ENCODE measurements at regions not wholly inside any gene's neighbourhood (a gene's known extent, or its start where the extent isn't known, plus 50 kb on each side); places are given as distances from the start of the nearest gene placed in this dataset.

DNA sequence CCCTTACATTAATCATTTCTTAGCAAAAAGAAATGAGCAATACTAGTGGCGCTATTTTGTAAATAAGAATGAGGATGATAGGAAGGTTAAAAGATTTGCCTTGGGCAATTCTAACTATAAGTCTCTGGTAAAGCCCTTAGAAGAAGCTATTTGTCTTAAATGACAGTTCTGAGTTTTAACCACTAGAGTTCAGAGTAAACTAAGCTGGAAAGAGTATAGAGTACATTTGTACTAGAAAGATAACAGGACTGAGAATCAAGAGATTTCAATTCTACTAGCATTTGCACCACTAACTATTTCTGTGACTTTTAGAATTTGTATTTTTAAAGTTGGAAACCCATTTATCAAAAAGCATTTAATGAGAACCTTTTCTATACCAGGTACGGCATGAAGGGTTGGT is 750.3 kb downstream of the OLFM4 start:
- no peak overlapping the region for H3K4me3 ChIP-seq
- no peak overlapping the region for H3K27ac ChIP-seq

DNA sequence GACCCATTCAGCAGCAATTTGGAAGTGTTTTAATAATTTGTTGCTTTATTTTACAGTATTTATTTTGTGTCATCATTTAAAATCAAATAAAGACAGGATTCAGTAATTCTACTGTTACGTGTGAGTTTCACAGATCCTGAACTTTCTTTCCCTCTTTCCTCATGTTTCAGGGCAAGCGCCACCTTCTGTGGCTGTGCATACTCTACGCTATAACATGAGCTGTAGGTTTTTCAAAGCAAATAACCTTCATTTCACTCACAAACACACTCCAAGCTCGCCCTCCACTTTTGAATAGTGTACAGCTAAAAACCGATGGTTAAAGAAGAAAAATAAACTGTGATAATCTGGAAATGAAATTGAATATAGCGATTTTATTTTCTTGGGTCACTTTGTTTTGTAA is 753.3 kb downstream of the OLFM4 start:
- Histone ChIP-seq H3K27ac (no peak overlapping the region), H3K4me3 (no peak overlapping the region)

DNA sequence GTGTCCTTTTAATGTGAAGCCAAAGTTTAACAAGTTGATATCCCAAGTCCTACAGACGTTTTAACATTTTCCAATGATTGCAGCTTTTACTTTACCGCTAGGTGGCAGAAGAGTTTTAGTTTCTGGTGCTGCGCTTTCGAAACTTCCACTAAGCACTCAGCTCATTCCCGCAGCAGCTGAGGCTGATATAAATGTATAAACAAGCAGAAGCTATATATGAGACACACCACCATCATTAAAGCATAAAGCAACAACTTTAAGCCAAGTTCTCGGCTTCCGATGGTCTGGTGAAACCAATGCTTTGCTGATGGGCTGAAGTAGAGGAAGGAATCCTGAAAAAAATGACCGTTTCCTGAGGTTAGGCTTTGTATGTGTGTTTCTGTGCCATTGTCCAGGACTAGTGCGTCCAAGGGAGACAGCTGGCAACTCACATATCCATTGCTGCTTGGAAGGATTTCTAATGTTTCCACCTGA is 753.9 kb downstream of the OLFM4 start:
- Histone ChIP-seq H3K4me3 (no peak overlapping the region), H3K27ac (no peak overlapping the region)

DNA sequence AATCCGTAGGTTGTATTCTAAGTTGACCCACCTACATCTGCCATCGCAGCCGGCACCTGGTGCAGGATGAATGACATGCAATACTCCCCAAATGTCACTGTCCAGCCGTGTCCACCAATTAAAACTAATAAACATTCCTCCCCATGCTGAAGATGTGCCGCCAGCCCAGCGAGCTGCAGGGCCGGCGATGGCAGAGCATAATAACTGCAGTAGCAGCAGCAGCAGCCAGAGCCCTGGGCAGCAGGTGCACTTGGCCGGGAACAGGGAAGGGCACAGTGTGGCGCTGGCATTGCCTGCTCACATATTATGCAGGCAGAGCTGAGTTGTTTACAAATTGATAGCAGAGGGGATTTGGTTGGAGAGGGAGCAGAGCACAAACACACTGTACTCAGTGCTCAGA is 754.9 kb downstream of the OLFM4 start:
- no peak overlapping the region for H3K27ac ChIP-seq
- H3K4me3 ChIP-seq, result no peak overlapping the region

GRCh38 chr13:53788286-53788685 is 759.7 kb downstream of the OLFM4 start:
- H3K27ac ChIP-seq, result no peak overlapping the region
- no peak overlapping the region for H3K4me3 ChIP-seq

GRCh38 chr13:53800011-53800410 is 771.4 kb downstream of the OLFM4 start:
- no peak overlapping the region for H3K4me3 ChIP-seq

DNA sequence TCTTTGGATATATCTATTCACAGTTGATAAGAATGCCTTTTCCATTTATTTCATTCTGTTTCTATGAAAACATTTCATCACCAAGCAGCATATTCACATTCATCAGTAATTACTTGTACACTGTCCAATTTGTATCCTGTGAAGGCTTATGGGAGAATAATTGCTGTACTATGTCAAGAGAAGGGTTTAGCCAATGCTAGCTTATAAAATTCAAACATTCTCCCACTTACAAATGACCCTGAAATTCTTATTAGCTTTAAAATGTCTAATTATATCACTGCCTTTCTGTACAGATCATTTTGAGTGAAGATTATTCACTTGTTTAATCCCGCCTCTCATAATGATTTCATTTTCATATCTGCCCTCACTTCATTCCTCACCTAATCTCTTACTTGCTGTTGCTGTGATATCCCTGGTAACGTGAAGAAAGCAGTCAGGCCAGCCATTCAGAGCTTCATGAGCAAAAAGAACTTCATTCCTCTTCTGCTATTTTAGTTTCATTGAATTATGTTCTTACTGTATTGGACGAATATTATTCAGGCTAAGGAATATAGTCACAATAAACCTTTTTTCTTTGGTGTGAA is 778.7 kb downstream of the OLFM4 start:
- Histone ChIP-seq H3K27ac (no peak overlapping the region), H3K4me3 (no peak overlapping the region)

More at GRCh38 chr13:53800011-53800410, 771.4 kb downstream of the OLFM4 start:
- no peak overlapping the region for H3K27ac ChIP-seq

DNA sequence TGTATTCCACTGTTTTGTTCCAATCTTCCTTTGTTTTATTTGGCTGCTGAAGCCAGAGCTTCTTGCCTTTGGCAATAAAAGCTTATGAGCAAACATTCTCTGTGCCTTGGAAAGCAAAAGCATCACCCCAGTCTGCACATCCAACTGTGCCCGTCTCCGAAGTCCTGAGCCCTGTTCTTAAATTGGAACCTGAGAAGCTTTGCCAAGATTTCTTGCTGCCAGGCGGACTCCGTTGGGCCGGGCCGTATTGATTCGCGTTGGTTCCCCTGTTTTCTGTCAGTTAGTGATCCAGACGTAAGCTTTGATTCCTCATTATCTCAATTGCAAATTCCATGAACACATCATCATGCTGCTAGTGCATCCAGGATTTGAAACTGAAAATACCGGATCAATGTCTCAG is 793.0 kb downstream of the OLFM4 start:
- no peak overlapping the region for H3K4me3 ChIP-seq
- H3K27ac ChIP-seq, result no peak overlapping the region

DNA sequence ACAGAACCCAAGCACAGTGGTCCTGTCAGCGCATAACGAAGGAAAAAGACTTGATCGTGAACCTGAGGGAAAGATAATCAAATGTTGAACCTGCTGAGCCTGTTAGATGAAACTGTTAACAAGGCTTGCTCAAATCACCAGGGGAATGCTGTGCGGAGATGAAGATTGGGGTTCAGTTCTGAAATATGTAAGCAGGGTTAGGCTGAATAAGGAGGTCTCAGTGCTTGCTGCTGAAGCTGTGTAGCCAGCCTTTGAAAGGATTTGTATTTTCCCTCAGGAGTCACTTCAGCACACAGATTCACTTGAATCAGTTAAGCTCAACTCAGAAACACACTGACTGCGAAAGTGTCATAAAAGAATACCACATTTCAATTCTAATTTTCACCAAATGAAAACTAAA is 793.5 kb downstream of the OLFM4 start:
- H3K4me3 ChIP-seq, result no peak overlapping the region

GRCh38 chr13:53839461-53839860 is 810.8 kb downstream of the OLFM4 start:
- H3K4me3 ChIP-seq, result no peak overlapping the region
- H3K27ac ChIP-seq, result no peak overlapping the region

More for the DNA sequence above, 793.5 kb downstream of the OLFM4 start:
- no peak overlapping the region for H3K27ac ChIP-seq

DNA sequence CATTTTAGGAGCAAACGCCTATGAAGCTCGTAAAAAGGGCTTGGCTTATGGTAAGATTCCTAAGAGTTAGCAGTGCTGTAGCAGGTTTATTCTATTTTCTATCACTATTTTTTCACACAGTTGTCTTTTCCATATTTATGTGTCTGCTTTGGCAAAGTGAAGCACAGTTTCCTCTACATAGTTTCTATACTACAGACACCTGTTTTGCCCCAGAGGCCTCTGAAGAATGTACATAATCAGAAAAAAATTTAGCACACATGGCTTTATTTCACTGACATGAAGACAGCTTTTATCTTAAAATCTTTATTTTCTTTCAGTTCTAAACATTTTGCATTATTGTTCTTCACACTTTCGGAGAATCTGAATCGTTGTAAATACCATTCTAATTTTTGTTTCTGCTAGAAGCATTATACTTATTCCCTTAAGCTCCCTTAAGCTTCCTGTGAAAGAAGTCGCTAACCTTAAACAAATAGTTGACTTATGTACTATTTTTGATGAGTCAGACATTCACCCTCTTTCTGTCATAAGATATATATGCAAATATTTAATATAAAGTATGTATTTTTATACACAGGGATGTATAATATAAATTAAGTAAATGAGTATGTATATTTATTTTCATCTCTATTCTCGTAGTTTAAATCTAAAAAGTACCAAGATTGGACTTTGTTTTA is 816.0 kb downstream of the OLFM4 start:
- Histone ChIP-seq H3K27ac (no peak overlapping the region), H3K4me3 (no peak overlapping the region)

GRCh38 chr13:53847502-53847901 is 818.9 kb downstream of the OLFM4 start:
- Histone ChIP-seq H3K4me3 (no peak overlapping the region), H3K27ac (no peak overlapping the region)

DNA sequence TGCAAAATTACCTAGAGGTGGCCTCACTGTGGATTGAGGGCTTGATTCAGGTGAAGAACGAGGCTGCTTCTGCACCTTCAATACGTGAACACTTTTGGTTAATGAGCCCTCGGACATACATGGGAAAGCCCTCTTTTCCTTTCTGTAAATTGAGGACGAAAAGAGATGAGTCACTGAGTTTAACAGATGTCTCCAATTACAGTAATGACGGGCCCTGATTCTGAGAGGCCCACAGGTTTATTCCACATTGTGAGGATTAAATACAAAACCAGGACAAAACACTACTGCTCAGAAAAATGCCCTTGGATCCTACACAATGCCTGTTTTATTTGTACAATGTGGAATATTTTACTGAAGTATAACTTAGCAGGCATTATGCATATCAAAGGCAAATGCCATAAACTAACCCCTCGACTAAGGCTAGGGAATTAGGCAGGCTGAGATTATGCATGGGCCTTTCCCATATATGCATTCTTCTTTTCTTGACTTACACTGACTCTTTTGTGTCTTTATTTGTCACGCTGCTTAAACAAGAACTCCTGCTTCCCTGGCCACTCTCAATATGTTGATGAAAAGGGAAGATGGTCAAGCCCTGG is 819.9 kb downstream of the OLFM4 start:
- Histone ChIP-seq H3K4me3 (no peak overlapping the region), H3K27ac (no peak overlapping the region)

DNA sequence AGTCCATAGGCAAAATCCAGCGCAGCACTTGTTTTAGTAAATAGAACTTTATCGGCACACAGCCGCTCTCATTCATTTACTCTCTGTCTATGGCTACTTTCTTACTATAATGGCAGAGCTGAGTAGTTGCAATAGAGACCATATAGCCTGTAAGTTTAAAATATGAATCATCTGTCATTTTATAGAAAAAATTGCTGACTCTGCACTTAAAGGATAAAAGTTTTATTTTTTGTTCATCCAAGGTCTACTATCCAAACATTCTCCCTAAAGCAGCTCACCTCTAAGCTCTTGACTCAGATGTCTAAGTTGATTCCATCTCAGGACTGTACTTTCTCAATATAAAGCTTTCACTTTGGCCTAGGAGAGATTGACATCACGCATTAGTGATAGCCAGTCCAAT is 825.7 kb downstream of the OLFM4 start:
- Histone ChIP-seq H3K4me3 (no peak overlapping the region), H3K27ac (no peak overlapping the region)

GRCh38 chr13:53856573-53857195 is 828.1 kb downstream of the OLFM4 start:
- H3K27ac ChIP-seq, result no peak overlapping the region
- H3K4me3 ChIP-seq, result no peak overlapping the region

- Histone ChIP-seq H3K27ac (no peak overlapping the region), H3K4me3 (no peak overlapping the region)
These were observed 834.9 kb downstream of the OLFM4 start for GRCh38 chr13:53863520-53863919.

- no peak overlapping the region for H3K4me3 ChIP-seq
- no peak overlapping the region for H3K27ac ChIP-seq
These were observed 844.9 kb downstream of the OLFM4 start for GRCh38 chr13:53873558-53873957.

- Histone ChIP-seq H3K4me3 (no peak overlapping the region), H3K27ac (no peak overlapping the region)
These were observed 850.2 kb downstream of the OLFM4 start for GRCh38 chr13:53878861-53879260.

- Histone ChIP-seq H3K27ac (no peak overlapping the region), H3K4me3 (no peak overlapping the region)
These were observed 857.4 kb downstream of the OLFM4 start for GRCh38 chr13:53885997-53886396.

- Histone ChIP-seq H3K27ac (no peak overlapping the region), H3K4me3 (no peak overlapping the region)
These were observed 862.1 kb downstream of the OLFM4 start for GRCh38 chr13:53890696-53891095.

DNA sequence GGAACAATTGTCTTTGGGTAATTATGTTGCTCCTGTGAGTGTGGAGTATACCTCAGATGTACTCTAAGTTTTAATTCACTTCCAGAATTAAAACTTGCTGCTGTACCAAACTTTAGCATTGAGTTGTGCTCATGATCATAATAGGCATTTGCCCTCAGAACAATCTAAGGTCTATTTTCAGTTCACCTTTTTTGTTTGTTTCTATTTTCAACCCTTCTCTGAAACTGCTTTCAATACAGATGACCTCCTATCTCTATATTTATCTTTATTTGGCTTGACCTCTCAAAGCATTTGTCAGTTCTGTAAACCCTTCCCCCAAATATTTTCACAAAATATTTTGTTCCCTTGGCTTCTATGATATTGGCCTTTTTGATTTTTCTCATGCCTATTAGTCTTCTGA is 873.0 kb downstream of the OLFM4 start:
- H3K27ac ChIP-seq, result no peak overlapping the region
- H3K4me3 ChIP-seq, result no peak overlapping the region

Data from skin epidermis (tissue), 12 donors.